ENCODE measurements at regions not wholly inside any gene's neighbourhood (a gene's known extent, or its start where the extent isn't known, plus 50 kb on each side); places are given as distances from the start of the nearest gene placed in this dataset.

DNA sequence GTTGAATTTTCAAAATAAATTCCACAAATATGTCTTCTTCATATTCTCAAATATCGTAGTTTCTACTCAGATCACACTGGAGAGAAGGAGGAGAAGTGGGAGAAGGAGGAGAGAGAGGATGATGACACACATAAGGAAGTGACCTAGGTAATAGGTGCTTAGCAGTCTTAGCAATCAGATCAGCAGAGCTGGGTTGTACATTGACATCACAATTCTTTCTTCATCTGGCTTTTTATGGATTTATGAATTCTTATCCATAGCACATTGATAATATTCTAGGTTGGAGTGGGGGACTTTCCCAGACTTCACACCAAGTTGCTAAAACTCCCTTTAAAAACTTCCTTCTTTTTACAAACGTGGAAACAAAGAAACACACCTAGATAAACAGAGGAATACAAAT is 86.9 kb downstream of the FGF9 start:
- Mint-ChIP-seq H3K27ac (ENCODE audit: unreplicated experiment) (no peak overlapping the region), H3K4me1 (ENCODE audit: low read depth) (no peaks in the 10 kb centered on the region)
- TF ChIP-seq, protein P1, sequence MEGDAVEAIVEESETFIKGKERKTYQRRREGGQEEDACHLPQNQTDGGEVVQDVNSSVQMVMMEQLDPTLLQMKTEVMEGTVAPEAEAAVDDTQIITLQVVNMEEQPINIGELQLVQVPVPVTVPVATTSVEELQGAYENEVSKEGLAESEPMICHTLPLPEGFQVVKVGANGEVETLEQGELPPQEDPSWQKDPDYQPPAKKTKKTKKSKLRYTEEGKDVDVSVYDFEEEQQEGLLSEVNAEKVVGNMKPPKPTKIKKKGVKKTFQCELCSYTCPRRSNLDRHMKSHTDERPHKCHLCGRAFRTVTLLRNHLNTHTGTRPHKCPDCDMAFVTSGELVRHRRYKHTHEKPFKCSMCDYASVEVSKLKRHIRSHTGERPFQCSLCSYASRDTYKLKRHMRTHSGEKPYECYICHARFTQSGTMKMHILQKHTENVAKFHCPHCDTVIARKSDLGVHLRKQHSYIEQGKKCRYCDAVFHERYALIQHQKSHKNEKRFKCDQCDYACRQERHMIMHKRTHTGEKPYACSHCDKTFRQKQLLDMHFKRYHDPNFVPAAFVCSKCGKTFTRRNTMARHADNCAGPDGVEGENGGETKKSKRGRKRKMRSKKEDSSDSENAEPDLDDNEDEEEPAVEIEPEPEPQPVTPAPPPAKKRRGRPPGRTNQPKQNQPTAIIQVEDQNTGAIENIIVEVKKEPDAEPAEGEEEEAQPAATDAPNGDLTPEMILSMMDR (IDR thresholded peaks at IDR 0.05) = no peak

DNA sequence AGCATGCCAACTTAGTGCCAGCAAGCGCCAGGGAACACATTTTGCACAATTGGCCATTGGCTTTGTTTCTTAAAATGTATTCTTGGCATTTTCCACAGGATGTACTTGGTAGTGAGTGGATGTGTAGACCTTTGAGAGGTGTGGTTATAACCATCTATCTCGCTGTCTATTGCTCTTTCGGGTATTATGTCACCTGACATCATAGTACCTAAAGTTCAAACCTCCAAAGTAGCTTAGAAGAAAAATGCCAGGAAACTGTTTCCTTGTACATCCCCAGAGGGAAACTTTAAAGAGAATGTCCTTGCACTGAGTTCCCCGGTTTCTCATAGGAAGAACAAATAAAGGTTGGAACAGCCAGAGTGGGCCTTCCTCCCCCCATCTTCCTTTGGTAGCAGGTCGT is 87.6 kb downstream of the FGF9 start:
- Mint-ChIP-seq H3K4me3 (ENCODE audit: unreplicated experiment) (no peak overlapping the region), H3K4me1 (ENCODE audit: low read depth) (no peaks in the 10 kb centered on the region)

More for the DNA sequence above, 86.9 kb downstream of the FGF9 start:
- Mint-ChIP-seq H3K4me3 (ENCODE audit: unreplicated experiment) (no peak overlapping the region), H3K27me3 (ENCODE audit: low read depth) (peaks cover 4% of the 10 kb centered on the region), H3K36me3 (ENCODE audit: low read depth) (no peaks in the 10 kb centered on the region), H3K9me3 (ENCODE audit: low read depth) (no peaks in the 10 kb centered on the region)
- no peak for DNase-seq (ENCODE audit: low spot score)

DNA sequence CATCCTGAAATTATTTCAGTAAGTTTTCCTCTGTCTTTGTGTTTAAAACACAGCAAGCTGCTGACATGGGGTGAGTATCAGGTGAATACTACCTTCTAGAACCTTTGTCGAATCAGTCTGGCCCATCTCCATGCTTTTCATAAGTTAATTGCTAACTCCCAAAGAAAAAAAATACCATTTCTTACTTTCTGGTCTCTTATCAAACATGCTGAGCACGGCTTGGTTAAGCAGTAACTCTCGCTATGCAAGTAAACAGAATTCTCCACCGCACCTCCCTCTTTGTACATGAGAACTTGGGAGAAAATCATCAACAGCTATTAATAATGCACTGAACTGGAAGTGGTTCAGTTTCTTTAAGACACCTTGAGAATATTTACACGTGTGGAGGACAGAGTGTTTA is 88.6 kb downstream of the FGF9 start:
- H3K27me3 Mint-ChIP-seq (ENCODE audit: low read depth) = no peaks in the 10 kb centered on the region
- no peaks in the 10 kb centered on the region for H3K9me3 Mint-ChIP-seq (ENCODE audit: low read depth)
- DNase-seq (ENCODE audit: low spot score) = no peak
- no peaks in the 10 kb centered on the region for H3K4me1 Mint-ChIP-seq (ENCODE audit: low read depth)
- H3K36me3 Mint-ChIP-seq (ENCODE audit: low read depth) = no peaks in the 10 kb centered on the region
- TF ChIP-seq, protein P1 (IDR thresholded peaks at IDR 0.05) = no peak
- H3K27ac Mint-ChIP-seq (ENCODE audit: unreplicated experiment) = no peak overlapping the region
- H3K4me3 Mint-ChIP-seq (ENCODE audit: unreplicated experiment) = no peak overlapping the region

More for the DNA sequence above, 87.6 kb downstream of the FGF9 start:
- no peaks in the 10 kb centered on the region for H3K9me3 Mint-ChIP-seq (ENCODE audit: low read depth)
- peaks cover 2% of the 10 kb centered on the region for H3K27me3 Mint-ChIP-seq (ENCODE audit: low read depth)
- DNase-seq (ENCODE audit: low spot score) = no peak
- TF ChIP-seq, protein P1 (IDR thresholded peaks at IDR 0.05) = no peak
- no peak overlapping the region for H3K27ac Mint-ChIP-seq (ENCODE audit: unreplicated experiment)
- H3K36me3 Mint-ChIP-seq (ENCODE audit: low read depth) = no peaks in the 10 kb centered on the region

DNA sequence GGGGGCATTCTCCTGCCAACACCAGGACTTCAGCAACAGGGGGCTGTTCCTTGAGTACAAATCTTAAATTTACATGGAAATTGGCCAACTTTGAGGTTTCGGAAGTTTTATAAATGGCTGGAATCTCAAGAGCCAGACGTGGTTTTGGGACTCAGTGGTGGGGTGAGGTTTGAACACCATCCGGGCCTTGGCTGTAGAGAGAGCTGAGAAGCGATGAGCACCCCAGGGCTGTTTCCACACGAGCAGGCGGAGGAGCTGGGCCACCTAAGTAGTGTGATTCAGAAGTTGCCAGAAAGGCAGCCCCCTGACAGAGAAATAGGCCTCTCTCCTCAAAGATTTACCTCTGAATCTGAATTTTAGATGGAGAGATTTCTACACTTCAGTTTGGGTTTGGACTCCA is 89.0 kb downstream of the FGF9 start:
- no peak overlapping the region for H3K4me3 Mint-ChIP-seq (ENCODE audit: unreplicated experiment)
- no peaks in the 10 kb centered on the region for H3K27me3 Mint-ChIP-seq (ENCODE audit: low read depth)
- no peaks in the 10 kb centered on the region for H3K36me3 Mint-ChIP-seq (ENCODE audit: low read depth)
- TF ChIP-seq, protein P1 (IDR thresholded peaks at IDR 0.05) = no peak
- DNase-seq (ENCODE audit: low spot score) = no peak
- H3K4me1 Mint-ChIP-seq (ENCODE audit: low read depth) = no peaks in the 10 kb centered on the region
- no peaks in the 10 kb centered on the region for H3K9me3 Mint-ChIP-seq (ENCODE audit: low read depth)
- H3K27ac Mint-ChIP-seq (ENCODE audit: unreplicated experiment) = no peak overlapping the region

DNA sequence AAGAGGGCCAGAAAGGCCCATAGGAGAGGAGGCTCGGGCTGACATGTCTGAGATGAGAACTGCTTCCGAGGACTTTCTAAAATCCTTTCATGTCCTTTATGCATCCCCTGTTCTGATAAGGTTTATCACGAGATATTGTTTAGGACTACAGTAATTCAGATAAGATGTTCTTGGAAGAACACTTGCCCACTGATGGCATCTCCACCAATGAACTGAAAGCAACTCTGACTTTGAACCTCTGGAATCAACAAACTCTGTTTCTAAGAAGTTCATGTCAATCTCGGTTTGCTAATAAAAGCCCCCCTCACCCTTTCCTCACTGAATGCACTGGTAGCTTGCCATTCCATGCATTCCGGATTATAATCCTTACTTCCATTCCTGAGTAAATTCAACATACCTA is 90.9 kb downstream of the FGF9 start:
- TF ChIP-seq, protein P1 (IDR thresholded peaks at IDR 0.05) = no peak
- DNase-seq (ENCODE audit: low spot score) = no peak

More for the DNA sequence above, 90.9 kb downstream of the FGF9 start:
- Mint-ChIP-seq H3K27ac (ENCODE audit: unreplicated experiment) (no peak overlapping the region), H3K4me1 (ENCODE audit: low read depth) (no peaks in the 10 kb centered on the region), H3K36me3 (ENCODE audit: low read depth) (no peaks in the 10 kb centered on the region), H3K27me3 (ENCODE audit: low read depth) (peaks cover 4% of the 10 kb centered on the region), H3K9me3 (ENCODE audit: low read depth) (no peaks in the 10 kb centered on the region), H3K4me3 (ENCODE audit: unreplicated experiment) (no peak overlapping the region)
